HG03469 (cell line): ENCODE measurements at regions not wholly inside any gene's neighbourhood (a gene's known extent, or its start where the extent isn't known, plus 50 kb on each side); places are given as distances from the start of the nearest gene placed in this dataset.
"Not testable (repeated sequence)": the region's sequence is repeated elsewhere in the genome, so short reads cannot be mapped to it uniquely, and the experiment has no call there.

ENCODE experiments used
- ATAC-seq: cut with Tn5 transposase; IDR thresholded peaks from one replicate; pipeline ENCODE4 v1.9.1; 2021; ENCODE audit warnings: mild to moderate bottlenecking, moderate library complexity, moderate number of reproducible peaks; ENCODE audit not compliant: unreplicated experiment

- ATAC-seq: no peak
Observed at GRCh38 chr4:23120374-23120773, 427.6 kb downstream of the GBA3 start.

DNA sequence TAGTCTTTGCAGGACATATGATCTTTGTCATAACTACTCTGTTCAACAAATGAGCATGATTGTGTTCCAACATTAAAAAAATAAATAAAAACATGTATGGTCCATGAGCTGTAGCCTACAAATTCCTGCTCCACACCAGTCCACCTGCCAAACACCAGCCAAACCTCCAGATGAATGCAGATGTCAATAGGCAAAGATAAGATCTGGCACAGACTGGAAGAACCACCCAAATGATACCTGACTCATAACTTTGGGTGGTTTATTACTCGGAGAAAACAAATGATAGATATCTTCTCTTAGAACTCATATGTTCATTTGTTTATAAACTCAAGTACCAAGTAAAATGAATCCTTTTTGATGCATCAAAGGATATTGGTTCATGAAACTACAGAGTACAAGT, 425.1 kb downstream of the GBA3 start:
- no peak for ATAC-seq

DNA sequence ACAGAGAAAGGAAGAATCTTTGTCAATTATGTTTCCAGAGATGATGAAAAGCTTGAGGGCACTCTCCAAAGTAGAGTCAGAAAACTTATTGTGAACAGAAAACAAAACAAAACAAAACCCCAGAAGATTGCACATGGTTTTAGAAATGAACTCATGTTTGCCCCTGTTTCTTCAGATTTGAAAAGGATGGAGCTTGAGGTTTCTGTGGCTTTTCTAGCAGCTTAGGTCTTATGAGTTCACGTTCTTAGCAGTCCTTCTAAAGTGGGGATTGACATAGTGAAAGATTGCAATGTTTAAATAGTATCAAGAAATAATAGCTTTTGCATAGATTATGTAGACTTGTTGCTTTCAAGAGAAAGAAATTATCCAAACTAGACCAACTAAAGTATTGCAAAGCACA, 421.8 kb downstream of the GBA3 start:
- no peak for ATAC-seq

DNA sequence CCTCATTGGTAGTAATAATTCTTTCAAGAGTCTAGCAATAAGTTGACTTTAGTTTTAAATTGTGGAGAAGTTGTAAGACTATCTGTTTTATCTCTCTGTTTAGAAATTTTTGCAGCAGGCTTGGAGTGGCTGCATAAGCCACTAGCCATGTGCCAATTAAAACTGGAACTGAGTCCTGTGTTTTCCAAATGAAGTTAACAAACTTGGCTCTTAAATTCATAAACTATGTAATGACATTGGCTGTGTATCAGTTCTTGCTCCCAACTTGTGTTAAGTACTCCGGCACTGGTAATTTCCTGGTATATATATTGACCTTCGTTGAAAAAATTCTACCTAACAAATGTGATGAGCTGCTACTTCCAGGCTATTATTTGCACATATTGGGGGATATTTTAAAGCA, 420.4 kb downstream of the GBA3 start:
- no peak for ATAC-seq

DNA sequence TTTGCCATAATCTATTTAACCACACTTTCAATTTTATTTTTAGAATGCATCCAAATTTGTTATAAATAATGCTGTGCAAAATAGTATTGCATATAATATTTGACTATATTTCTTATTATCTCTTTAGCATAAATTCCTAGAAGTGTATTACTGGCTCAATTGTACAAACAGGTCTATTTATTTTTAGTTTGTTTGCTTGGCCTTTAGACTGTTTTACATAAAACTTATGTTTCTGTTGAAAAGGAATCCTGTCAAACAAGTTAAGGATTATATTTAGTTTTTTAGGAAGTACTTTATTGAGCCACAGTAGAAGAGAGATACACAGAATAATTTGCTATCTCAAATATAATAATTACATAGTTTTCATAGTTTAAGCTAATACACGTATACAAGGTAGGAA, 413.8 kb downstream of the GBA3 start:
- ATAC-seq: no peak

GRCh38 chr4:23105759-23106370, 413.1 kb downstream of the GBA3 start:
- ATAC-seq: no peak

GRCh38 chr4:23097251-23097650, 404.5 kb downstream of the GBA3 start:
- ATAC-seq: no peak

GRCh38 chr4:23091711-23092110, 399.0 kb downstream of the GBA3 start:
- ATAC-seq: no peak

GRCh38 chr4:23085249-23085568, 392.5 kb downstream of the GBA3 start:
- ATAC-seq: no peak

DNA sequence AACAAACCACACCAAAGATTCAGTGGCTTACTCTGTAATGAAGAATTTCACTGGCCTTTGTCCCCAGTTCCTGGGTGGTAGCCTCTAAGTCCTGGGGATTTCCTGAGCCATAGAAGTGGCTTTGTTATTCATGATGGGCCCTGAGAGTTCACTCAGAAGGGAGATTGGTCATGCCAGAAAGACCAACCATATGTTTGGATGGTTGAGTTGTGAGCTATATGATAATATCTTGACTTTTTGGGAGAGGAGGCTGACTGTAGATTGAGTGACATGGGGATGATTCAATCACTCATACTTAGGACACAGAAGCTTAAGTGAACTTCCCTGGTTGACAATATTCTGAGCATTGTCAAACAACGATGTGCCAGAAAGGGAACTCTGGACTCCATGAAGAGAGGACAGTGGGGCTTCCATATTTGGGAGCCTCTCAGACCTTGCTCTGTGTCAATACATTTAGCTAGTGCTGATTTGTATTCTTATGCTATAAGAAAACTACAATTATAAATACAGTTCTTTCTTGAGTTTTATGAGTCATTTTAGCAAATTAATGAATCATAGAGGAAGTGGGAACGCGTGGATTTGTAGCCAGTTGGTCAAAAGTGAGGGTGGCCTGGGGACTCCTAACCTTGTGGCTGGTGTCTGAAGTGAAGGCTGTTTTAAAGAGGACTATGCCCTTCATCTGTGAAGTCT, 392.0 kb downstream of the GBA3 start:
- no peak for ATAC-seq

DNA sequence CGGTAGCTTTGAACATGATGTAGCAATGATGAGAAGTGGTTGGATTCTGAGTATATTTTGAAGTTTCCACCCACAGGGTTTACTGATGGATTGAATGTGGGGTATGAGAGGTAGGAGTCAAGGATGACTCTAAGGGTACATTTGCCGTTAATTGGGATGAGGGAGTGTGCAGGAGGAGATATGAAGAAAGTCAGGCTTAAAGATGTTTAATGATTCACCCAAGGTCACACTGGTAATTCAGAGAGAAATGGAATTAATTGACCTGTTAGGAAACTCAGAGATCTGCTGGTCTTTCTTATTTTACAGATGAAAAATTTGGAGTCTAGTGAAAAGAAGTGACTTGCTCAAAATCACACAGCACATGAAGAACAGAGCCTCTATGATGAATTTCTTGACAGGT, 390.7 kb downstream of the GBA3 start:
- ATAC-seq: no peak

DNA sequence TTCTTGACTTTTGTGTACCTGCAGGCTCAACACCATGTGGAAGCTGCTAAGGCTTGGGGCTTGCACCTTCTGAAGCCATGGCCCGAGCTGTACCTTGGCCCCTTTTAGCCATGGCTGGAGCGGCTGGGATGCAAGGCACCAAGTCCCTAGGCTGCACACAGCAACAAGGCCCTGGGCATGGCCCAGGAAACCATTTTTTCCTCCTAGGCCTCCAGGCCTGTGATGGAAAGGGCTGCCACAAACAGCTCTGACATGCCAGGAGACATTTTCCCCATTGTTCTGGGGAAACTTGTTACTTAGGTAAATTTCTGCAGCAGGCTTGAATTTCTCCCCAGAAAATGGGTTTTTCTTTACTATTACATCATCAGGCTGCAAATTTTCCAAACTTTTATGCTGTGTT, 387.4 kb downstream of the GBA3 start:
- not testable (repeated sequence) for ATAC-seq

DNA sequence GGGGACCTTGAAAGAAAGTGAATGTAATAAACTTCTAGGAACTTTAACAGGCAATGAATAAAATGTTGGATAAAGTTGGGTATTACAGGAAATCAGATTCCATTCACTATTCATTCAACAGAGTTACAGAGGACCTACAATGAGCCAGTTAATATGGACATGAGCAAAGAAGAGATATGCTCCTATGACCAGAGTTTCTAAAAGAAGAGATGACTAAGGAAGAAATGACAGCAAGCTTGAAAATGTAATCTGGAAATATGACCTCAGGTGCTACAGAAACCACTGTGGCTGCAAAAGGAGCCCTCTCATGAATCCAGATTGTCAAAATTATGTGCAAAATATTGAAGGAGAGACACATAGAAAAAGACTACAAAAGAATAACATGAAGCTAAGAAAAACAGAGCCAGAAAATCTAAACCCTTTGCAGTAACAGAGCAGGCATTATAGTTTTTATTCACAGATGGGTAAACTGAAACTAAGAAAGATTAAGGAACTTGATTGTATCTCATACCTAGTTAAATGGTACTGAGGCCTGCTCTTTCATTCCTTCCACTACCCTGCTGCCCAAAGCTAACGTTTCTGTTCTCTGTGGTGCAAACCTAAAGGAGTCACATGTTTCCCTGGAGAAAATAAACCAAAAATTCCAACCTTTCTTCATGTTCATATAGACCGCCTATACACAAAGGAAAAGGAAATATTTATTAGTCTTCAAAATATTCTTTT, 378.3 kb downstream of the GBA3 start:
- ATAC-seq: no peak

- no peak for ATAC-seq
Observed at GRCh38 chr4:23068756-23069155, 376.0 kb downstream of the GBA3 start.

- ATAC-seq: no peak
Observed at GRCh38 chr4:23068287-23068686, 375.6 kb downstream of the GBA3 start.

DNA sequence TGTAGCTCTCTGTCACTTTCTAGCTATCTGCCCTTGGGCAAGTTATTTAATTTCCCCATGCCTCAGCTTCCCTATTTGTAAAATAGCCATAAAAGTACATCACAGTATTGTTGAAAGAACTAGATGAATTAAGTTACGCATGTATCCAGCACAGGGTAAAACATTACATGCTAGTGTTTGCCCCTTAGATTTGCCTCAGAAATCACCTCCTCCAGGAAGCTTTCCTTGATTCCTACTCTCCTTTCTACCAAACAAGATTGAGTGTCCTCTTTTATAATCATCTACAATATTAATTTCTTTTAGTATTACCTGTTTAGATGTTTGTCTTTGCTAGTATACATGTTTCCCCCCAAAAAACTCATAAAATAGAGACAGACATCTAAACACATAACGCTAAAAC, 369.5 kb downstream of the GBA3 start:
- ATAC-seq: no peak

- ATAC-seq: no peak
Observed at GRCh38 chr4:23061431-23061830, 368.7 kb downstream of the GBA3 start.

- no peak for ATAC-seq
Observed at GRCh38 chr4:23060776-23061175, 368.0 kb downstream of the GBA3 start.

GRCh38 chr4:23058165-23058776, 365.5 kb downstream of the GBA3 start:
- no peak for ATAC-seq

DNA sequence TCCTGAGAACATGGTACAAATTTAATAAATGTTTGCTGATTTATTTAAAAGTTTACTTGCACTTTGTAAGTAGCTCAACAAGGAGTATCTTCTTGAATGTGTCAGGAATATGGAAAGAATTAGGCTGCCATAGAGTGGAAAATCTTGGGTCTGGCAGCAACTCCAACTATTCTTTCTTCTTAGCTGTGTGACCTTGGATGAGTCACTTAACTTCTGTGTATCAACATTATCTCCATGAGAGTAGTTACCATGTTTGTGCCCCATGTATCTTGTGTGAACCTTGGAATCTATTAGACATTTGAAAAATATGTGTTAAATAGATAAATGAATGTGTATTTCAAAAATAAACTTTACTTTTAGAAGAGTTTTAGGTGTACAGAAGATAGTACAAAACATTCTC, 348.8 kb downstream of the GBA3 start:
- ATAC-seq: no peak

DNA sequence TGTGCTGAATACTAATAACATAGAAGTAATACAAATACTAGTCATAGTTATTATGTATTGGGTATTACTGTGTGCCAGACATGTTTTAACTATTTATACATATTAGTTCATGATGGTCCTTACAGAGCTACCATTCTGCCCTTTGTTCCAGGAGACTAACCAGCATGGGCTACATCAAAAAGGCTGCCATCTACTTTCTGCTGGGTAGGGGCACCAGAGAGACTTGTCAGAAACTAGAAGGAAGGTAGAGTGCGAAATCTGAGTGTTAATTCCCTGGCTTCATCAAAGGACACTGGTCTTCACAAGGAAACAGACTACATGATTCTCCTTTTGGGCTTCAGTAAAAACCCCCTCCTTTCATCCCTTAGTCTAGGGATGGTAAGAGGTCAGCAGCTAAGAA, 347.8 kb downstream of the GBA3 start:
- no peak for ATAC-seq

- ATAC-seq: no peak
Observed at GRCh38 chr4:23039818-23040217, 347.1 kb downstream of the GBA3 start.
